GM12878 (cell line): ENCODE measurements at regions not wholly inside any gene's neighbourhood (a gene's known extent, or its start where the extent isn't known, plus 50 kb on each side); places are given as distances from the start of the nearest gene placed in this dataset.
"Not testable (repeated sequence)": the region's sequence is repeated elsewhere in the genome, so short reads cannot be mapped to it uniquely, and the experiment has no call there.

Experiments
- ATAC-seq: fragments of 200-7000 bp; cut with Tn5 transposase; 3 replicates; pipeline ENCODE4 v1.9.1; 2020; ENCODE audit warnings: mild to moderate bottlenecking, moderate library complexity
- BruUV-seq: library from RNA; stranded (reverse); fragments of 400-500 nt; replicated peaks from 2 replicates; lab custom pipeline; 2021; lab: Mats Ljungman, UMichigan
- CTCF ChIA-PET: fragments of 300-600 bp; sonication (Branson Sonifier 250); formaldehyde crosslinking; extraction: SDS; loops from one replicate; lab custom pipeline; 2021; ENCODE audit warnings: inconsistent platforms; lab: Yijun Ruan, JAX
- POLR2A ChIA-PET: fragments of 350-600 bp; formaldehyde crosslinking; extraction: SDS; loops from one replicate; lab custom pipeline; 2021; ENCODE audit warnings: inconsistent platforms; lab: Charles Lee
- RAD21 ChIA-PET: fragments of 300-600 bp; sonication (Branson Sonifier 250); formaldehyde crosslinking; loops from one replicate; lab custom pipeline; 2023; ENCODE audit warnings: antibody characterized with exemption; ENCODE audit not compliant: unreplicated experiment; lab: Charles Lee
- SMC1A ChIA-PET: fragments of 300-600 bp; sonication (Branson Sonifier 250); formaldehyde crosslinking; loops from one replicate; lab custom pipeline; 2023; ENCODE audit not compliant: unreplicated experiment, uncharacterized antibody; lab: Charles Lee
- DNase-seq: peaks from one replicate; pipeline ENCODE4 v3.0.0-alpha.2; 2011; ENCODE audit warnings: low read depth, low spot score
- FAIRE-seq: peaks from 3 replicates; lab custom pipeline; 2011; peaks lifted over from hg19 to GRCh38; lab: Jason Lieb, UNC
- H2AFZ ChIP-seq: 2 replicates; pipeline ENCODE4 v1.6.0; 2011; ENCODE audit warnings: low read depth, low read length, control low read depth; ENCODE audit not compliant: control insufficient read depth
- H3K27ac ChIP-seq: 2 replicates; pipeline ENCODE4 v1.5.1; 2011; ENCODE audit warnings: control low read depth; ENCODE audit not compliant: control insufficient read depth, insufficient read depth
- H3K27me3 ChIP-seq, 2 experiments: replicated peaks in 1 of 2; 2 replicates each; pipeline versions ENCODE4 v1.6.0 to v1.6.1; 2011; ENCODE audit warnings: low read length in 1 of 2; ENCODE audit not compliant: control insufficient read depth in 2 of 2, insufficient read depth in 2 of 2
- H3K36me3 ChIP-seq, 2 experiments: 2 replicates each; pipeline ENCODE4 v1.5.1; 2011; ENCODE audit warnings: low read length in 1 of 2; ENCODE audit not compliant: control insufficient read depth in 2 of 2, insufficient read depth in 2 of 2
- H3K4me1 ChIP-seq: 2 replicates; pipeline ENCODE4 v1.6.1; 2011; ENCODE audit warnings: mild to moderate bottlenecking, low read length, moderate library complexity, mixed read lengths; ENCODE audit not compliant: control insufficient read depth, insufficient read depth
- H3K4me2 ChIP-seq: 2 replicates; pipeline ENCODE4 v1.6.0; 2011; ENCODE audit warnings: control low read depth; ENCODE audit not compliant: control insufficient read depth, insufficient read depth
- H3K4me3 ChIP-seq: fragments of 200-600 bp; sonication (generic); 2 replicates; pipeline ENCODE4 v1.5.1; 2016
- H3K79me2 ChIP-seq: 2 replicates; pipeline ENCODE4 v1.6.0; 2011; ENCODE audit warnings: low read length; ENCODE audit not compliant: control insufficient read depth, insufficient read depth
- H3K9ac ChIP-seq: 2 replicates; pipeline ENCODE4 v1.8.0; 2011; ENCODE audit warnings: low read length, control low read depth, mixed read lengths; ENCODE audit not compliant: control insufficient read depth, insufficient read depth
- H3K9me3 ChIP-seq: replicated peaks from 3 replicates; pipeline ENCODE4 v1.5.1; 2011; ENCODE audit warnings: mild to moderate bottlenecking, low read length; ENCODE audit not compliant: control insufficient read depth, insufficient read depth
- H4K20me1 ChIP-seq: 2 replicates; pipeline ENCODE4 v1.6.0; 2011; ENCODE audit not compliant: control insufficient read depth, insufficient read depth
- ATF7 ChIP-seq: fragments of 450-650 bp; IDR thresholded peaks from 2 replicates; pipeline ENCODE4 v1.6.1; 2016; ENCODE audit warnings: low read depth, mild to moderate bottlenecking
- PAX5 ChIP-seq: IDR thresholded peaks from 2 replicates; pipeline ENCODE4 v1.6.1; 2011; ENCODE audit warnings: low read depth, low read length, borderline replicate concordance
- RELB ChIP-seq: fragments of 450-650 bp; IDR thresholded peaks from 2 replicates; pipeline ENCODE4 v1.6.1; 2017; ENCODE audit warnings: low read depth, mild to moderate bottlenecking, moderate library complexity
- SMARCA5 ChIP-seq: fragments of 450-650 bp; IDR thresholded peaks from 2 replicates; pipeline ENCODE4 v1.6.1; 2017; ENCODE audit warnings: mild to moderate bottlenecking
- WGBS: methylation state at CpG from one replicate; pipeline ENCODE4 v1.1.6; 2016; ENCODE audit warnings: low lambda C conversion rate; ENCODE audit not compliant: insufficient replicate concordance, insufficient coverage; ENCODE audit errors: missing lambda C conversion rate; 5-methylcytosine and 5-hydroxymethylcytosine counted together
- in situ Hi-C: fragments of 300-500 bp; cut with MboI; formaldehyde crosslinking; loops from 9 replicates; pipeline ENCODE4 v1.14.3; 2018; ENCODE audit warnings: mixed read lengths
- intact Hi-C: fragments of 100-400 bp; cut with micrococcal nuclease; formaldehyde crosslinking; loops from one replicate; pipeline ENCODE4 v1.14.2; 2022; ENCODE audit not compliant: unreplicated experiment

- DNase-seq (no peak), FAIRE-seq (no peak), ATAC-seq (no peak)
- H3K9me3 ChIP-seq, result no peaks in the 10 kb centered on the region
- intact Hi-C loops (no loop called here), in situ Hi-C loops (no loop called here)
- no TSS peak for BruUV-seq
- ChIA-PET CTCF (no interaction called here), RAD21 (no interaction called here), POLR2A (no interaction called here), SMC1A (no interaction called here)
- no peaks in the 10 kb centered on the region for H3K36me3 ChIP-seq
- no peaks in the 10 kb centered on the region for H3K79me2 ChIP-seq
- 41% methylated on average over 4 of the region's 4 CpGs for WGBS
- H3K27me3 ChIP-seq, result no peaks in the 10 kb centered on the region
- H2AFZ ChIP-seq, result no peak overlapping the region
- no peaks in the 10 kb centered on the region for H4K20me1 ChIP-seq
- no peaks in the 10 kb centered on the region for H3K4me1 ChIP-seq
- H3K4me3 ChIP-seq, result no peak overlapping the region
- H3K4me2 ChIP-seq, result no peak overlapping the region
- no peak overlapping the region for H3K9ac ChIP-seq
- no peak overlapping the region for H3K27ac ChIP-seq
- no peak for TF ChIP-seq RELB
- TF ChIP-seq ATF7, result no peak
- no peak for TF ChIP-seq SMARCA5
- no peak for TF ChIP-seq PAX5
Measured at GRCh38 chr16:51231702-51232101, 80.6 kb upstream of the SALL1 start.

- RAD21 ChIA-PET, H4K20me1 ChIP-seq, H3K4me1 ChIP-seq, H3K79me2 ChIP-seq, H3K27me3 ChIP-seq, SMC1A ChIA-PET, ATAC-seq, intact Hi-C loops, H3K27ac ChIP-seq, H3K9ac ChIP-seq, FAIRE-seq, H3K9me3 ChIP-seq, DNase-seq, CTCF ChIA-PET, POLR2A ChIA-PET, H3K36me3 ChIP-seq, H3K4me2 ChIP-seq, BruUV-seq, H3K4me3 ChIP-seq, H2AFZ ChIP-seq, in situ Hi-C loops: not testable (repeated sequence)
- 0% methylated on average over 1 of the region's 1 CpG for WGBS
Measured at GRCh38 chr16:51230035-51230434, 79.0 kb upstream of the SALL1 start.
